Liver (tissue), 3 donors: ENCODE measurements at regions not wholly inside any gene's neighbourhood (a gene's known extent, or its start where the extent isn't known, plus 50 kb on each side); places are given as distances from the start of the nearest gene placed in this dataset.

Experiments used
- GABPA ChIP-seq, 2 donors: IDR thresholded peaks in 1 of 2; conservative IDR thresholded peaks in 1 of 2; 2 replicates each; pipeline ENCODE4 v1.6.1; 2016; ENCODE audit warnings: antibody characterized with exemption in 2 of 2, mild to moderate bottlenecking in 1 of 2, moderate library complexity in 1 of 2
- TF ChIP-seq, protein P1 (sequence below): fragments of 150-350 bp; IDR thresholded peaks from 2 replicates; pipeline ENCODE4 v1.5.1; 2017; ENCODE audit warnings: improper control_type of control experiment, low read depth, low read length; ENCODE audit not compliant: missing input control
- donor health status: healthy.
- donor health status: healthy.

- TF ChIP-seq, protein P1, sequence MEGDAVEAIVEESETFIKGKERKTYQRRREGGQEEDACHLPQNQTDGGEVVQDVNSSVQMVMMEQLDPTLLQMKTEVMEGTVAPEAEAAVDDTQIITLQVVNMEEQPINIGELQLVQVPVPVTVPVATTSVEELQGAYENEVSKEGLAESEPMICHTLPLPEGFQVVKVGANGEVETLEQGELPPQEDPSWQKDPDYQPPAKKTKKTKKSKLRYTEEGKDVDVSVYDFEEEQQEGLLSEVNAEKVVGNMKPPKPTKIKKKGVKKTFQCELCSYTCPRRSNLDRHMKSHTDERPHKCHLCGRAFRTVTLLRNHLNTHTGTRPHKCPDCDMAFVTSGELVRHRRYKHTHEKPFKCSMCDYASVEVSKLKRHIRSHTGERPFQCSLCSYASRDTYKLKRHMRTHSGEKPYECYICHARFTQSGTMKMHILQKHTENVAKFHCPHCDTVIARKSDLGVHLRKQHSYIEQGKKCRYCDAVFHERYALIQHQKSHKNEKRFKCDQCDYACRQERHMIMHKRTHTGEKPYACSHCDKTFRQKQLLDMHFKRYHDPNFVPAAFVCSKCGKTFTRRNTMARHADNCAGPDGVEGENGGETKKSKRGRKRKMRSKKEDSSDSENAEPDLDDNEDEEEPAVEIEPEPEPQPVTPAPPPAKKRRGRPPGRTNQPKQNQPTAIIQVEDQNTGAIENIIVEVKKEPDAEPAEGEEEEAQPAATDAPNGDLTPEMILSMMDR = no peak
- TF ChIP-seq GABPA (IDR thresholded peaks at IDR 0.05 in 1 of 2, conservative IDR thresholded peaks at IDR 0.05 in 1 of 2) = no peak
Measured at GRCh38 chr6:156319707-156320106, 457.5 kb upstream of the ARID1B start.
